ENCODE measurements at regions not wholly inside any gene's neighbourhood (a gene's known extent, or its start where the extent isn't known, plus 50 kb on each side); places are given as distances from the start of the nearest gene placed in this dataset.

GRCh38 chr1:80050085-80050484 is 1043.6 kb upstream of the ADGRL4 start:
- no peaks in the 10 kb centered on the region for H3K9me2 ChIP-seq (replicated peaks; ENCODE audit: insufficient read depth, low read length)
- H3K36me3 ChIP-seq (ENCODE audit: insufficient read depth, low read length), result no peaks in the 10 kb centered on the region
- no peaks in the 10 kb centered on the region for H4K20me1 ChIP-seq (ENCODE audit: insufficient read depth, low read depth, low read length)
- H3K9me3 ChIP-seq (ENCODE audit: low read length), result peaks cover 24% of the 10 kb centered on the region
- no peak overlapping the region for H3K27ac ChIP-seq (ENCODE audit: low read length)
- H3K4me2 ChIP-seq (ENCODE audit: low read depth, low read length, poor library complexity, severe bottlenecking), result no peak overlapping the region
- H3K4me3 ChIP-seq (ENCODE audit: low read length), result no peak overlapping the region
- H2AFZ ChIP-seq (ENCODE audit: low read length), result no peak overlapping the region
- no peaks in the 10 kb centered on the region for H3K79me2 ChIP-seq (ENCODE audit: low read length)
- H3K27me3 ChIP-seq (ENCODE audit: low read length), result no peaks in the 10 kb centered on the region
- H3K9ac ChIP-seq (ENCODE audit: low read length), result no peak overlapping the region
- no peak for DNase-seq
- H3K4me1 ChIP-seq (ENCODE audit: low read length), result no peaks in the 10 kb centered on the region

- Histone ChIP-seq H3K27me3 (ENCODE audit: low read length) (no peaks in the 10 kb centered on the region), H3K79me2 (ENCODE audit: low read length) (no peaks in the 10 kb centered on the region), H3K9ac (ENCODE audit: low read length) (no peak overlapping the region), H3K4me1 (ENCODE audit: low read length) (no peaks in the 10 kb centered on the region), H3K9me2 (replicated peaks; ENCODE audit: insufficient read depth, low read length) (no peaks in the 10 kb centered on the region), H4K20me1 (ENCODE audit: insufficient read depth, low read depth, low read length) (no peaks in the 10 kb centered on the region), H2AFZ (ENCODE audit: low read length) (no peak overlapping the region), H3K36me3 (ENCODE audit: insufficient read depth, low read length) (no peaks in the 10 kb centered on the region), H3K4me3 (ENCODE audit: low read length) (no peak overlapping the region), H3K9me3 (ENCODE audit: low read length) (peaks cover 18% of the 10 kb centered on the region), H3K4me2 (ENCODE audit: low read depth, low read length, poor library complexity, severe bottlenecking) (no peak overlapping the region), H3K27ac (ENCODE audit: low read length) (no peak overlapping the region)
- DNase-seq, result no peak
Measured at GRCh38 chr1:80048716-80049115, 1042.2 kb upstream of the ADGRL4 start.

GRCh38 chr1:80047791-80048190 is 1041.3 kb upstream of the ADGRL4 start:
- no peak overlapping the region for H2AFZ ChIP-seq (ENCODE audit: low read length)
- H3K27me3 ChIP-seq (ENCODE audit: low read length), result no peaks in the 10 kb centered on the region
- no peaks in the 10 kb centered on the region for H3K4me1 ChIP-seq (ENCODE audit: low read length)
- no peak overlapping the region for H3K9ac ChIP-seq (ENCODE audit: low read length)
- no peak for DNase-seq
- H3K79me2 ChIP-seq (ENCODE audit: low read length), result no peaks in the 10 kb centered on the region
- no peaks in the 10 kb centered on the region for H4K20me1 ChIP-seq (ENCODE audit: insufficient read depth, low read depth, low read length)
- no peaks in the 10 kb centered on the region for H3K36me3 ChIP-seq (ENCODE audit: insufficient read depth, low read length)
- no peaks in the 10 kb centered on the region for H3K9me2 ChIP-seq (replicated peaks; ENCODE audit: insufficient read depth, low read length)
- no peak overlapping the region for H3K4me2 ChIP-seq (ENCODE audit: low read depth, low read length, poor library complexity, severe bottlenecking)
- no peak overlapping the region for H3K27ac ChIP-seq (ENCODE audit: low read length)
- no peak overlapping the region for H3K4me3 ChIP-seq (ENCODE audit: low read length)
- peaks cover 22% of the 10 kb centered on the region for H3K9me3 ChIP-seq (ENCODE audit: low read length)

- H3K4me1 ChIP-seq (ENCODE audit: low read length), result no peaks in the 10 kb centered on the region
- no peak overlapping the region for H2AFZ ChIP-seq (ENCODE audit: low read length)
- no peak overlapping the region for H3K4me3 ChIP-seq (ENCODE audit: low read length)
- no peaks in the 10 kb centered on the region for H3K27me3 ChIP-seq (ENCODE audit: low read length)
- H3K36me3 ChIP-seq (ENCODE audit: insufficient read depth, low read length), result no peaks in the 10 kb centered on the region
- DNase-seq, result no peak
- no peak overlapping the region for H3K9ac ChIP-seq (ENCODE audit: low read length)
- no peaks in the 10 kb centered on the region for H4K20me1 ChIP-seq (ENCODE audit: insufficient read depth, low read depth, low read length)
- peaks cover 27% of the 10 kb centered on the region for H3K9me3 ChIP-seq (ENCODE audit: low read length)
- H3K27ac ChIP-seq (ENCODE audit: low read length), result no peak overlapping the region
- H3K79me2 ChIP-seq (ENCODE audit: low read length), result no peaks in the 10 kb centered on the region
- H3K9me2 ChIP-seq (replicated peaks; ENCODE audit: insufficient read depth, low read length), result no peaks in the 10 kb centered on the region
- no peak overlapping the region for H3K4me2 ChIP-seq (ENCODE audit: low read depth, low read length, poor library complexity, severe bottlenecking)
Measured at GRCh38 chr1:80044662-80045061, 1038.1 kb upstream of the ADGRL4 start.

- no peak for DNase-seq
- no peak overlapping the region for H3K9ac ChIP-seq (ENCODE audit: low read length)
- peaks cover 38% of the 10 kb centered on the region for H3K9me3 ChIP-seq (ENCODE audit: low read length)
- H3K79me2 ChIP-seq (ENCODE audit: low read length), result no peaks in the 10 kb centered on the region
- H3K4me1 ChIP-seq (ENCODE audit: low read length), result no peaks in the 10 kb centered on the region
- H3K4me2 ChIP-seq (ENCODE audit: low read depth, low read length, poor library complexity, severe bottlenecking), result no peak overlapping the region
- H3K27me3 ChIP-seq (ENCODE audit: low read length), result no peaks in the 10 kb centered on the region
- no peaks in the 10 kb centered on the region for H3K9me2 ChIP-seq (replicated peaks; ENCODE audit: insufficient read depth, low read length)
- H3K36me3 ChIP-seq (ENCODE audit: insufficient read depth, low read length), result no peaks in the 10 kb centered on the region
- no peak overlapping the region for H3K4me3 ChIP-seq (ENCODE audit: low read length)
- H2AFZ ChIP-seq (ENCODE audit: low read length), result no peak overlapping the region
- no peaks in the 10 kb centered on the region for H4K20me1 ChIP-seq (ENCODE audit: insufficient read depth, low read depth, low read length)
- H3K27ac ChIP-seq (ENCODE audit: low read length), result no peak overlapping the region
Measured at GRCh38 chr1:80036690-80037432, 1030.3 kb upstream of the ADGRL4 start.

GRCh38 chr1:80023358-80023757 is 1016.8 kb upstream of the ADGRL4 start:
- no peak for DNase-seq
- peaks cover 22% of the 10 kb centered on the region for H3K9me3 ChIP-seq (ENCODE audit: low read length)
- H3K4me1 ChIP-seq (ENCODE audit: low read length), result no peaks in the 10 kb centered on the region
- no peaks in the 10 kb centered on the region for H4K20me1 ChIP-seq (ENCODE audit: insufficient read depth, low read depth, low read length)
- H3K9ac ChIP-seq (ENCODE audit: low read length), result no peak overlapping the region
- H3K79me2 ChIP-seq (ENCODE audit: low read length), result no peaks in the 10 kb centered on the region
- H3K4me3 ChIP-seq (ENCODE audit: low read length), result no peak overlapping the region
- H3K4me2 ChIP-seq (ENCODE audit: low read depth, low read length, poor library complexity, severe bottlenecking), result no peak overlapping the region
- no peaks in the 10 kb centered on the region for H3K27me3 ChIP-seq (ENCODE audit: low read length)
- H3K27ac ChIP-seq (ENCODE audit: low read length), result no peak overlapping the region
- H2AFZ ChIP-seq (ENCODE audit: low read length), result no peak overlapping the region
- no peaks in the 10 kb centered on the region for H3K9me2 ChIP-seq (replicated peaks; ENCODE audit: insufficient read depth, low read length)
- H3K36me3 ChIP-seq (ENCODE audit: insufficient read depth, low read length), result no peaks in the 10 kb centered on the region

- Histone ChIP-seq H3K27me3 (ENCODE audit: low read length) (no peaks in the 10 kb centered on the region), H3K9me3 (ENCODE audit: low read length) (peaks cover 19% of the 10 kb centered on the region), H3K79me2 (ENCODE audit: low read length) (no peaks in the 10 kb centered on the region), H3K9ac (ENCODE audit: low read length) (no peak overlapping the region), H3K9me2 (replicated peaks; ENCODE audit: insufficient read depth, low read length) (no peaks in the 10 kb centered on the region), H3K4me3 (ENCODE audit: low read length) (no peak overlapping the region; the same call in 1 of the 2 replicates), H3K27ac (ENCODE audit: low read length) (no peak overlapping the region), H4K20me1 (ENCODE audit: insufficient read depth, low read depth, low read length) (no peaks in the 10 kb centered on the region), H3K4me2 (ENCODE audit: low read depth, low read length, poor library complexity, severe bottlenecking) (no peak overlapping the region), H3K4me1 (ENCODE audit: low read length) (no peaks in the 10 kb centered on the region), H2AFZ (ENCODE audit: low read length) (no peak overlapping the region), H3K36me3 (ENCODE audit: insufficient read depth, low read length) (no peaks in the 10 kb centered on the region)
- DNase-seq, result no peak
Measured at GRCh38 chr1:80021891-80022290, 1015.4 kb upstream of the ADGRL4 start.

- Histone ChIP-seq H4K20me1 (ENCODE audit: insufficient read depth, low read depth, low read length) (no peaks in the 10 kb centered on the region), H3K27ac (ENCODE audit: low read length) (no peak overlapping the region), H3K9ac (ENCODE audit: low read length) (no peak overlapping the region), H3K27me3 (ENCODE audit: low read length) (no peaks in the 10 kb centered on the region), H3K4me3 (ENCODE audit: low read length) (no peak overlapping the region), H2AFZ (ENCODE audit: low read length) (no peak overlapping the region), H3K9me3 (ENCODE audit: low read length) (peaks cover 5% of the 10 kb centered on the region; the same call in 1 of the 2 replicates), H3K4me1 (ENCODE audit: low read length) (no peaks in the 10 kb centered on the region), H3K4me2 (ENCODE audit: low read depth, low read length, poor library complexity, severe bottlenecking) (no peak overlapping the region), H3K79me2 (ENCODE audit: low read length) (no peaks in the 10 kb centered on the region), H3K9me2 (replicated peaks; ENCODE audit: insufficient read depth, low read length) (no peaks in the 10 kb centered on the region), H3K36me3 (ENCODE audit: insufficient read depth, low read length) (no peaks in the 10 kb centered on the region)
- no peak for DNase-seq
Measured at GRCh38 chr1:80018348-80018747, 1011.8 kb upstream of the ADGRL4 start.
